ENCODE measurements at regions not wholly inside any gene's neighbourhood (a gene's known extent, or its start where the extent isn't known, plus 50 kb on each side); places are given as distances from the start of the nearest gene placed in this dataset.
"Not testable (repeated sequence)": the region's sequence is repeated elsewhere in the genome, so short reads cannot be mapped to it uniquely, and the experiment has no call there.

DNA sequence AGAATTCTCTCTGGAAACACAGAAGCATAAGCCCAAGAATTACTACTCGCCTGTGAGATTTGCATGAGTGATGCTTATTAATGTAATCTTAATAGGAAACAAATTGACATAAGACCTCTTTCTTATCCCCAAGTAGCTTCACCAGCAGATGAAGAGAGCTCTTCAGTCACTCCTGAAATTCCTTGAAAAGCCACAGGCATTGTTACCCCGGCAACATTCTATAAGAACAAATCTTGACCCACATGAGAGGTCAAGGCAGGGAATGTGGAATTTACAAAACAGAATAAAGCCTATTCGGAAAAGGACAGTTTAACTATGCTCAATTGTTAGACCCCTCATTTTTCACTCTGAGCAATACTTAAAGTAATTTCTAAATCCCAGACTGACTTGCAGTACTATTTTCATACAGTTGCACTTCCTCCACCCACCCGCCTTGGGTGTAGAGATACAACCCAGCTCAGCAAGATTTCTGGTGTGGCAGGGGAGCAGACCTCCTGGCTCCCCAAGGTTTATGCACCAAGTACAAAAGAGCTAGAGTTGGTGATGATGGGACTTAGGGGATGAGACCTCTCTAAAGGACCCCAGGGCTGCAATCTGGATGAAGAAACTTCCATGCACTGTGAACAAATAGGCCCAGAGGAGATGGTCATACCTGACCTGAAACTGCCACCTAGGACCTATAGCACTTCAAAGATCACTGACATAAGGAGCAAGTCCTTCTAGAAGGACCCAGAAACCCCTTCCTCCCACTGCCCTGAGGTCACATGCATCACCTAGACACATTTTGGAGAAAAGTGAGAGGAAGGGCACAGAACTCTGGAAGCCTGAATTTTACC lies 242.1 kb downstream of the ZNF608 start:
- DNase-seq, result no peak

DNA sequence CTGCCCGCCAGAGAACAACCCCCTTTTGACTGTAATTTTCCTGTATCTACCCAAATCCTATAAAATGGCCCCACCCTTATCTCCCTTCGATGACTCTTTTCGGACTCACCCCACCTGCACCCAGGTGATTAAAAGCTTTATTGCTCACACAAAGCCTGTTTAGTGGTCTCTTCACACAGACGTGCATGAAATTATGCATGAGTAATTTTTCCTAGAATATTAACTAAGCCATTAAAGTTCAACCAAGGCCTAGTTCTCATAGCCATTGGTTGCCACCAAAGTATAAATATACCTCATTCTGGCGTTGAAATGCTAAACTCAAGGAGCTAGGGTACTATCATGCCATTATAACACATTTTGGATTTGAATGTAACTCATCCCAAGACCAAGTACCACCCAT lies 243.9 kb downstream of the ZNF608 start:
- no peak for DNase-seq

DNA sequence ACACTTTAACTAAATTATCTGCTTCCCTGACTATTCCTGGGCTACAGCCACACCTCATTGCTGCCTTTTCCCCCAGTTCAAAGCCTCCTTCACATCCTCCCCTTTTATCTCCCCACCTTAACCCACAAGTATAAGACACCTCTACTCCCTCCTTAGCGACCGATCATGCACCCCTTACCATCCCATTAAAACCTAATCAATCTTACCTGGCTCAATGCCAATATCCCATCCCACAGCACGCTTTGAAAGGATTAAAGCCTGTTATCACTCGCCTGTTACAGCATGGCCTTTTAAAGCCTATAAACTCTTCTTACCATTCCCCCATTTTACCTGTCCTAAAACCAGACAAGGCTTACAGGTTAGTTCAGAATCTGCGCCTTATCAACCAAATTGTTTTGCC lies 246.6 kb downstream of the ZNF608 start:
- DNase-seq, result not testable (repeated sequence)

DNA sequence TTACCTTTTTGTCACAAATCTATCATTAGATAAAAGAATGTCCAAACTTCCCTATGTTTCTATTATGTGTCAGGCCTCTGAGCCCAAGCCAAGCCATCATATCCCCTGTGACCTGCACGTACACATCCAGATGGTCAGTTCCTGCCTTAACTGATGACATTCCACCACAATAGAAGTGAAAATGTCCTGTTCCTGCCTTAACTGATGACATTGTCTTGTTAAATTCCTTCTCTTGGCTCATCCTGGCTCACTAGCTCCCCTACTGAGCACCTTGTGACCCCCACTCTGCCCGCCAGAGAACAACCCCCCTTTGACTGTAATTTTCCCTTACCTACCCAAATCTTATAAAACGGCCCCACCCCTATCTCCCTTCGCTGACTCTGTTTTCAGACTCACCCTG lies 249.5 kb downstream of the ZNF608 start:
- not testable (repeated sequence) for DNase-seq

DNA sequence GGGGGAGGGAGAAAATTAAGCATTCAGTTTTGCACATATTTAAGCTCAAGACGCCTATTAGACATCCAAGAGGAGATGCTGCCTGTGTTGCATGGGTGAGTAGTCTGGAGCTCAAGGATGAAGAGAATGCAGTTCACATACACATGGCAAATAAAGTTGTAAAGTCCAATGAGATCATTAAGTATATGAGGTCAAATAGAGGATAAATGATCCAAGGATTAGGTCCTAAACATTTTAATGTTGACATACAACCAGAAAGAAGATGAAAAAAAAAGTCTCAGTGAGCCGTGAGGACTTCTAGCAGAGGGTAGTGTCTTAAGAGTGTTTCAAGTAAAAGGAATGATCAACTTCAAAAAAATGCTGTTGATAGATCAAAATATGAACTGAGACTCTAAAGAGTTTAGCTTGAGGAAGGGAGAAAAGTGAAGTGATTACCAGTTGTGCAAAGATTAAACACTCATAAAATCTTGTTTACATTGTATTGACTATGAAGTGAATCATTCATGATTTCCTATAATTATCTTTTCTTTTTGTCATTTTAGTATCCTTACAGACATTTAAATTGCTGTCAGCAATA lies 251.8 kb downstream of the ZNF608 start:
- DNase-seq, result no peak

DNA sequence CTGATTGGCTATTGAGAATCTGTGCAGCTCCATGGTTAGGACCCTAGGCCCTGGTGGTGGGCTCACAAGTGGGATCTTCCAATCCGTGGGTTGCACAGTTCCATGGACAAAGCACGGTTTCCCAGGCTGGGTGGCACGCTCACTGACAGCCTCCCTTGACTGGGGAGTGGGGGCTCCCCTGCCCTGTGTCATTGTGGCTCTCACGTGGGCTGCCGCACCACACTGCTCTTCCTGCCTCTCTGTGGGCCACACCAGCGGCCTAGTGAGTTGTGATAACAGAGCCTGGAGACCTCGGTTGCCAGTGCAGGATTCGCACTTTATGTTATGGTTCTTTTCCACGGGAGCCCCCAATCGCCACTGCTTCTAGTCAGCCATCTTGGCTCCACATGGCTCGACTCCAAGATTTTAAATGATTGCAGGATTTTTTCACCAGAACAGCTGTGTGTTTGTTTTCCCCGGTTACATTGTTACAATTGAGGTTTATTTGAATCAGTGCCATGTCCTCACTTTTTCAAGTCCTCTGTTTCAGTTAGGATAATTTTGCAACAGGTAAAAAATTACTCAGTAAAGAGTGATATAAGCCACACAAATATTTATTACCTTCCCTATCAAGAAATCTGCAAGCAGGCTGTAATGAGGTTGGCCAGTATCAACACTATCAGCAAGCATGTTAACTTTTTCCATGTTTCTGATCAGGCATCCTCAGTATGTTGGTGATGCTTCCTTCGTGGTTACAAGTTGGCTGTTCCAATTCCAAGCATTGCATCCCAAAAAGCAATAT lies 253.8 kb downstream of the ZNF608 start:
- DNase-seq, result no peak

DNA sequence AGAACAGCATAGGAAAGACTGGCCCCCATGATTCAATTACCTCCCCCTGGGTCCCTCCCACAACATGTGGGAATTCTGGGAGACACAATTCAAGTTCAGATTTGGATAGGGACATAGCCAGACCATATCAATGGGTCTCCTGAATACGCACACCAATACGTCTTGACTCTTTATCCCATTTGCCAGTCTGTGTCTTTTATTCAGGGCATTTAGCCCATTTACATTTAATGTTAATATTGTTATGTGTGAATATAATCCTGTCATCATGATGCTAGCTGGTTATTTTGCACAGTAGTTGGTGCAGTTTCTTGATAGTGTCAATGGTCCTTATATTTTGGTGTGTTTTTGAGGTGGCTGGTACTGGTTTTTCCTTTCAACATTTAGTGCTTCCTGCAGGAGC lies 256.1 kb downstream of the ZNF608 start:
- not testable (repeated sequence) for DNase-seq

DNA sequence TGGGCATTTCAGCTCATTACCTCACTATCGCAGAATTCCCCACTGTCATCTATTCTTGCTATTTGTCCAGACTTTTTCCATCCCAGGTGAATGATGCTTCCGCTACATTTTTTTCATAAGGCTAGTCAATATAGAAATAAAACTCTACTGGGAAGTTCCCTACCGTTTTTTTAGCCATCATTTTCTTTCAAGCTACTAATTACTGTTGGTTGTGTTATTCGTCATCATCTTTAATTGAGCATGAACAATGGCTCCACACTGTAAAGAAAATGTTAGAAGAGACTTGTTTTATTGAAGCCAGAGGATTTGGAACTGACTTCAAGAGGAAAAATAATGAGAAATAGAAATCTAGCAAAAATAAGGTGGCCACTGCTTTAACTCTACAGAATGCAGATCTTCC lies 265.0 kb downstream of the ZNF608 start:
- no peak for DNase-seq

DNA sequence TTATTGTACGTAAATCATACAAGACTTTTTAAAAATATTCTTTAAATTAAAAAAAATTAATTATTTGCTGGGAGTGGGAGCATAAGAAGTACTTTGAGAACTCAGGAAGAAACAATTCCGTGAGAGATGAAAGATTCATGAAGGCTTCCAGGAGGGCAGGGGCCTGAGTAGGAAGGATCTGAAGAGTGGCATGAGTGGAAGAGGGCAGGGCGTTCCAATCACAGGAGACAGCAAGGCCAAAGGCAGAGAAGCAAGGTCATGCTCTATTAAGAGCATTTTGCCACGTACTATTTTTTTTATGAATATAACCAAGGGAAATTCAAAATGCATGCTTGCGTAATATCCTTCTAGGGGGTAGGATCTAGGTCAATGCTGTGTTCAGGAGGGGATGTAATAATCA lies 265.5 kb downstream of the ZNF608 start:
- no peak for DNase-seq

DNA sequence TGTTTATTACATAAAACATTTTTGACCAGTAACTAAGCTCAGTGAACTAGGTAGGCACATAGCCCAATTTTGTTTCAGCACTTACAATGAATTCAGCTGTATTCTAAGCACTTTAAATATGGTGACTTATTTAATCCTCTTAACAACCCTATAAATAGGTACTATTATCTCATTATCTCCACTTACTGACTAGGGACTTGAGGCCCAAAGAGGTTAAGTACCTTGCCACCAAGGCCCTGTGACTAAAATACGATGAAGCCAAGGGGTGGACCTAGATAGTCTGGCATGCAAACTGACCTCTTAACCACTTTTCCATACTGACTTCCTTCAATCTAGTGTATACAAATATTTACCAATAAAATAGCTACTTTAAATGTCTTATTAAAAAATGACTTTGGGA lies 266.4 kb downstream of the ZNF608 start:
- DNase-seq, result no peak

DNA sequence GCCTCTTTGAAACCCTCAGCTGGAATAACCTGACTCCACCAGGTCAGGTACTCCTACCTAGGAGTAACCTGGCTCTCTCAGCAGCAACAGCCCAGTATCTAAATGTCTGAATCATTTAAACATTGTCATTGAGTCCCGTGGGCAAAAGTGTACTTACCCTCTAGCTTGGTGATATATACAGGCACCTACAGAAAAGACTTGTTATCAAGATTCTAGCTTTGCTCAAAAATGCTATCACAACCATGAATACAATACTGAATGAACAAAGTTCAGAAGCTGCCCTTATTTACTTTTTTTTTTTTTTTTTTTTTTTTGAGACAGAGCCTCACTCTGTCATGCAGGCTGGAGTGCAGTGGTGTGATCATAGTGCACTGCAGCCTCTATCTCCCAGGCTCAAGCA lies 268.2 kb downstream of the ZNF608 start:
- no peak for DNase-seq

DNA sequence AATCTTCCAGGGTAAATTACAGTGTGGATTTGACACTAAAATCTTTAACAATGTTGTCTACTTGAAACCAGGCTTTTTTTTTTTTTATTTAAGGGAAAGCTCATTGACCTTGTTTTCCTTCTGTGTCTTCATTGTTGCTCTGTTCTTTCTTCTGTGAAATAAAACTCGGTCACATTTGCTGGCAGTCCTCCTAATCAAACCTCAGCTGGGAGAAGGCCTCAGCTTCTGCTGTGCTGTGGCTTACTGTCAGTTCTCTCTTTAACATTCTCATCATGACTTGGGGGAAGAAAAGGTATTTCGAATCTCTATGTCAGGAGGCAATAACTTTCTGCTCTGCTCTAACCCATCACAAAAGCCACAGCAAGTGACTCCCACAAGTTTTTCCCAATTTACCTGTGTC lies 268.9 kb downstream of the ZNF608 start:
- DNase-seq, result no peak

DNA sequence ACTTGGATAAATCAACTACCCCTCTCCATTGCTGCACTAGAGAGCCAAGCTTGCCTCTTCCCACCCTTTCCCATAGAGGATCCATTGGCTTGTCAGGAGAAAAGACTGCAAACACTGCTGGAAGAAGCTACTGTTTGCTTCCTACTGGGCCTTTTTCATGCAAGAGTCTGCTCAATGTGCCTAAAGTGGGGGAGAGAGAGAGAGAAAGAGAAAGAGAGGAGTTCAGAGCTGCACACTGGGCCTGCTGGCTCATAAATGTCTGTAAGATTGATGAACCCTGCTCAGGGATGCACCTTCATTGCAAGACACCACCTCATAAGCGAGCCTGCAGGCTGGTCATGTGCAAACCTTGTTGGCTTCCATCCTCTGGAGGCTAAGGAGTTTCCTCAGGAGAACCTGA lies 269.4 kb downstream of the ZNF608 start:
- no peak for DNase-seq

DNA sequence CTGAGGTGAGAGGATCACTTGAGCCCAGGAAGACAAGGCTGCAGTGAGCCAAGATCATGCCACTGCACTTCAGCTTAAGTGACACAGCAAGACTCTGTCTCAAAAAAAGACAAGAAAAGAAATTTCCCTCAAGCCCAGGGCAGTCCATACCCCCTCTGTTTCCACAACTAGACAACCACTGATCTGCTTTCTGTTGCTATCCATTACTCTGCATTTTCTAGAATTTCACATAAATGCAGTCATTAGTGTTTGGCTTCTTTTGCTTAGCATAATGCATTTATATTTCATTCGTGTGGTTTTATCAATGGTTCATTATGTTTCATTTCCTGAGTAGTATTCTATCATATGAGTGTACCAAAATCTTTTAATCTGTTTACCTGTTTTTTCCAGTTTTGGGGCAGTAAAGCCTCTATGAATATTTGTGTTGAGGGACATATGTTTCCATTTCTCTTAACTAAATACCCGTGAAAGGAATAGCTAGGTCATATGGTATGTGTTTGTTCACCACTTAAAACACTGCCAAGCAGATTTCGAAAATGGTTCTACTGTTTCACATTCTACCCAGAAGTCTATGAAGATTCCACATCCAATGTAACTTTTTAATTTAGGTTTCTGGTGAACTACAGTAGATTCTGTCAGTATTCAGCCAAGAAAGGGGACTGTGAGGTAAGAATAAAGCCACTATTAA lies 271.8 kb downstream of the ZNF608 start:
- no peak for DNase-seq

DNA sequence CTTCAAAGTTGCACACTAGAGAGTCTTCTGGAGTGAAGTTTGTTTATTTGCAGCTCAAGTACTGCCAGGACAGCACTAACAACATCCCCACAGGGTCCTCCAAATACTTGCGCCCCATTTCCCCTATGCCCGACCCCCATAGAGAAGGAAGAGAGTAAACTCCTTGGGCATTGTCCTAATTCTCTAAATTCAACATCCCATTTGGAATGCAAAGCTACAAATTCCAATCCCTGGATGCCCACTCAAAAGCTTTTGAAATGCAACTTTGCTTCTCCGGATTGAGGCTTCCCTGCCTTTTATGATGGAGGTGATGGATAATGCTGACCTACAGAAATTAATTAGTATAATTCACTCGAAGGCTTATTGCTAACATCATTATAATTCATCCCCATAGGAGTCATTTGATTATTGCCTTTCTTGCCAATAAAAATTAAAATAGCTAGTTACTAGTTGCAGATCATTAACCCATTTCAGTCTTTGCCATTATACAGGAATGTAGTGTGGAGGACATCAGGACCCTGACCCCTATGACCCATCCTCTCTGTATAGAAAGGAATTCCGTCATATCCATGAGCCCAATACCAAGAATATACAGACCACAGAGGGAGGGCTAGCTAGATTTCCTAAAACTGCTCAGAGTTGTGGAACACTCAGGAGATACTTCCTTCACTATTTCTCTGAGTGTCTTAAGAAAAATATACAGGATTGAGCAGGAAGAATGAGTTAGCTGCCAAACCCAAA lies 277.6 kb downstream of the ZNF608 start:
- DNase-seq, result no peak

DNA sequence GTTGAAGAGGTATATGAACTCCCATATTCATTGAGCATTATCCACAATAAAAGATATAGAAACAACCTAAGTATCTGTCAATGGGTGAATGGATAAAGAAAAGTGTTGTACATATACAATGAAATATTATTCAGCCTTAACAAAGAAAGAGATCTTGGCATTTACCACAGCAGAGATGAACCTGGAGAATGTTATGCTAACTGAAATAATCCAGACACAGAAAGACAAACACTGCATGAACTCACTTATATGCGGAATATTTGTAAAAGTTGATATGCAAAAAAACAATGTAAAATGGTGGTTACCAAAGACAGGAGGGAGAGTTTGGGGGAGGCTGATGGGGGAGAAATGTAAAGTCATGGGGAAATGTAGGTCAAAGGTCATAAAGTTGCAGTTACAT lies 278.7 kb downstream of the ZNF608 start:
- no peak for DNase-seq

DNA sequence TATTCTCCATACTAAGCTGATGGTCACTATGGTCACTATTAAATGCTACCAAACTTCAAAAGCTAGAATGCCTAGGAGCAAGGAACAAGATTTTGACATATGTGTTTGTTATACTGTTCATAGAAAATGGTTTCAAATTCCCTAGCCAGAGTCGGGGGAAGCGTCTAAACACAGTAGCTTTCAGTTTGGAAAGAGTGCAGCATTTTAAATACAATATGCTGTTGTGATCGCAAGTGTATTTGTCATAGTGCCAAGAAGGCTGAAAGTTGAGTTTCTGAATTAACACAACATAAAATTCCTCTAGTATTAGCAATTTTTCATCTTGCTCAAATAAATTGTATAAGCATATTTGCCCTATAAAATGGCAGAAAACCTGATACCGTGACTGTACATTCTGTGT lies 280.4 kb downstream of the ZNF608 start:
- DNase-seq, result no peak

DNA sequence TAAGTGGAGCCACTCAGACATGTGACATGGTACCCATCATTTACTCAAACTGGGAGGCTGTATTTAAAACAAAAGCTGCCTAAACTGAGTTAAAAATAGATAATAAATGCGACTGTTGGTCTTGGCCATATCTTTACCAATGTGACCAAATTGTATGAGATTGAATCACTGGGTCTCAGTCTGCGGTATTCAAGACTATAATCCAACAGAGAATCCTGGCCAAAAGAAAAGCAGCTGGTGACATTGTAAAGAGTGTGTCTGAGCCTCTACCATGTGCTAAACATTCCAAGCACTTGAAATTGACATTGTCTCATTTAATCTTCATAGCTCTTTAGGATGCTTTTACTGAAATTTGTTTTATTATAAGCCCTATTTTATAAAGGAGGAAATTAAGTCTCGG lies 282.6 kb downstream of the ZNF608 start:
- DNase-seq, result no peak

DNA sequence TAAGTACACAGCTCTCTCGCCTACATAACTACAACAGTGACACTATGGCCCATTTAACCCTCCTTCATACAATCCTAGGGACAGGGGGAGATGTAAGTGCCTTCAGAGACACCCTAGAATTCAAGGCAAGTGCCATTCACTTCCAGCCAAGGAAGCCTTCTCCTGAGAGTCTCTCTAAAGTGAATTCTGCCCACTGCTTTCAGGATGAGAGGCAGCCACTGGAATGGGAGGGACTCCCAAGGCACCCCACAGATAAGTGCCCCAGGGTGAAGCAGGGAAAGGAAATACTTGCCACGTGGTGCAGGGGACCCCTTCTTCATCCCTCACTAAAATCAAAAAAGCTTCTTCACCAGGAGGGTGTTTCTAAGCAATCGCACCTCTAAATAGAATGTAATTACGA lies 283.7 kb downstream of the ZNF608 start:
- DNase-seq, result no peak

DNA sequence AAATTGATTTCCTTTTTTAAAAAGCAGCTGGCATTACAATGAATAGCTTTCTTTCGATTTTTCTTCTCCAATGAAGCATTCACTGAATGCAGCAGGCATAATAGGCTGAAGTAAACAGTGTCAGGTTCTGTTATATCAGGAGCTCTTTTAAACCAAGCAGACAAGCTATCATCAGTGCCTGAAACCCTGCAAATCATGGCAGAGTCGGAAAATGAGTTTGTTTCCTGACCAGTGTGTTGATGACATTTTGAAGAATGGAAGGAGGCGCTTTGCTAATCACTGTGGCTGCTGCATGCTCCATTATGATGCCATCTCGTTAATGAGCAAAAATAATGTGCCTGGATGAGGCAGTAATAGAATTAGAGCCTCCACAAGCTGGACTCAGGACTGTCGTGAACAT lies 284.5 kb downstream of the ZNF608 start:
- no peak for DNase-seq

DNA sequence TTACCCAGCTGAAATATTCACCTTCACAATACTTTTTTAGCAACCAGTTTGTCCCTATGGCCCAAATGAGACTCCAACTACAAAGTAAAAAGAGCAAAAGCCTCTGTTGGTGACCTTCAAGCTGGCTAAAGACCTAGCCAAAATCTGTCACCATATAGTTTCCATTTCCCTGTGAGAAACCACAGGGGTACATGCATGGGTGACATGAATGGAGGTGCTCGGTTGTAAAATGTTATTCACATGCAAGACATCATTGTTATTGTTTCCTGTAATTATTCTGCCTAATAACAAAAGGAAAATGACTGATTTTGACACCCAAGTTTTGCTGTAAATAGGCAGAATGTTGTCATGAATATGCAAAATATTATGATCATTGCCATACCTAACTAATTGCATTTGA lies 285.3 kb downstream of the ZNF608 start:
- no peak for DNase-seq

DNA sequence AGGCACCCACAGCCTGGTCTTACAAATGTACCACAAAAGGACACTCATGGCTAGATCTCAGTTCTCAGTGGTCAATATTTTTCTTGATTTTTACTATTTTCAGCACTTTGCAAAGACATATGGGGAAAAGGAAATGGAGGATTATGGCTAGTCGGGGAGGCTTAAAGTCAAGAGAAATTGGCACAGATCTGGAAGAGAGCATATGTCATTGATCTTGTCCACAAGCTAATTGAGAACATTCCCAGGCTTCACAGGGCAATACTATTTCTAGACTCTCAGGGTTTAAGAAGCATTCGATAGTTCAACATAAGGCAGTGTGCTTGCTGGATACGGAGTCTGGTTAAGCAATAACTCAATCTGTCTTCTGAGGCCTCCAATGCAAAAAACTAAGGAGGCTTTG lies 285.8 kb downstream of the ZNF608 start:
- no peak for DNase-seq

DNA sequence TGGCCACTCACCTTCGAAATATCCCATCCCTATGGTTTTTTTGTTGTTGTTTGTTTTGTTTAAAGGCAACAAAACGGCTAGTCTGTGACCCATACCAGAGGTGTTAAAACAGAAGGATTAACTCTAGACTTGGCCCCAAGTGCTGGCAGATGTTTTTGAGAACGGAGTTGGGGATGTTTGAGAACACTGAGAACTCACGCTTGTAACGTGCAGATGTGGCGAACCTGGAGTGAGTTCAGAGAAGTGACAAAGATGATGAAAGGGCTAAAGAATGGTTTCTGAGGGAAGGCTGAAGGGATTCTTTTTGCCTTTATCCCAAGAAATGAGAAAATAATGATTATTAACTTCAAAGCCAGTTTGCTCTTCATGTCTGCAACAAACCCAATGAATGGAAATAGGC lies 286.5 kb downstream of the ZNF608 start:
- no peak for DNase-seq
